ENCODE measurements at regions not wholly inside any gene's neighbourhood (a gene's known extent, or its start where the extent isn't known, plus 50 kb on each side); places are given as distances from the start of the nearest gene placed in this dataset.

DNA sequence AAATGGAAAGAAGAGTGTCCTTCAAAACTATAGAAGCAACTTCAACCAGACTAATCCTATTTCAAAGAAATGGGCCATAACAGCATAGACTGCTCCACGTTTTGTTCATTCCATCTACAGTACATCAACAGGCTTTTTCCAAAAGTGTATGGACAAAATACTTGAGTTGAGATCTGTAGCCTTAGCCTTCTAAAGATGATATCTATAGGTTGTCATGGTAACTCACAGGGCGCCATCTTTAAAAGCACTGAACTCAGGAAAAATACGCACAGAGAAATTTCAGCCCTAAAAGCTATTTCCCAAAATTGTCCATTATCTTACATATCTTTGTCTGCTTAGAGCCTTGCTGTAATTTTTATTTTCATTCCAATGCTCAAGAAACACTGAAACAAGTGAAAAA is 439.4 kb upstream of the NBEA start:
- CTCF ChIA-PET, result interaction anchor here (0.7 kb wide), 1 partner anchor 10 kb away, joined by 3 read pairs; no protein-coding TSS in a partner anchor
- H3K36me3 Mint-ChIP-seq (ENCODE audit: insufficient read depth, unreplicated experiment), result peaks cover 6% of the 10 kb centered on the region
- TF ChIP-seq CTCF (IDR thresholded peaks at IDR 0.05; ENCODE audit: unreplicated experiment), result no peak
- BruUV-seq (replicated peaks), result no TSS peak
- H3K4me1 Mint-ChIP-seq (ENCODE audit: insufficient read depth, unreplicated experiment), result no peaks in the 10 kb centered on the region
- intact Hi-C loops (cut with micrococcal nuclease), result no loop called here
- no peak overlapping the region for H3K27ac Mint-ChIP-seq (ENCODE audit: low read depth, unreplicated experiment)
- H3K4me3 Mint-ChIP-seq (ENCODE audit: unreplicated experiment), result no peak overlapping the region
- no peaks in the 10 kb centered on the region for H3K27me3 Mint-ChIP-seq (ENCODE audit: insufficient read depth, unreplicated experiment)
- no peak for DNase-seq (ENCODE audit: unreplicated experiment)
- peaks cover 9% of the 10 kb centered on the region for H3K9me3 Mint-ChIP-seq (ENCODE audit: unreplicated experiment)
- POLR2A ChIA-PET, result interaction anchor here (0.7 kb wide), 1 partner anchor 168 kb away, joined by 3 read pairs; no protein-coding TSS in a partner anchor

DNA sequence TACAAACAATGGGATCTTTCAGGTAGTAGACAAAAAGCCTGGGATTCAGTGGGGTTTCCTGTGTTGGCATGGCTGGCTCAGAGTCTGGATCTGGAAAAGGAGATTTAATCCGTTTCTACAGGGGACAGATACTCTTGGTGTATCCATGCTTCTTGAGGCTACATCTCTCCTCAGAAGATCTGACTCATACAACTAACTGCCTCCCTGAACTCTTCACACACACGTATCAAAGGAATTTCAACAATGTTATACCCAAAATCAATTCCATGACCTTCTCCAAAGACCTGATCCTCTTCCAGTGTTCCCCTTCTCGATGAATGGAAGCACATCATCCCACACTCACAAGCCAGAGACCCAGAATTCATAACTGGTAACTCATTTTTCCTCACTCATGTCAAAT is 435.3 kb upstream of the NBEA start:
- CTCF ChIA-PET, result no interaction called here
- no peak overlapping the region for H3K27ac Mint-ChIP-seq (ENCODE audit: low read depth, unreplicated experiment)
- peaks cover 10% of the 10 kb centered on the region for H3K9me3 Mint-ChIP-seq (ENCODE audit: unreplicated experiment)
- POLR2A ChIA-PET, result no interaction called here
- BruUV-seq (replicated peaks), result no TSS peak
- intact Hi-C loops (cut with micrococcal nuclease), result no loop called here
- H3K36me3 Mint-ChIP-seq (ENCODE audit: insufficient read depth, unreplicated experiment), result no peaks in the 10 kb centered on the region
- no peak for DNase-seq (ENCODE audit: unreplicated experiment)
- H3K4me3 Mint-ChIP-seq (ENCODE audit: unreplicated experiment), result no peak overlapping the region
- H3K27me3 Mint-ChIP-seq (ENCODE audit: insufficient read depth, unreplicated experiment), result no peaks in the 10 kb centered on the region
- no peaks in the 10 kb centered on the region for H3K4me1 Mint-ChIP-seq (ENCODE audit: insufficient read depth, unreplicated experiment)
- no peak for TF ChIP-seq CTCF (IDR thresholded peaks at IDR 0.05; ENCODE audit: unreplicated experiment)

GRCh38 chr13:34507630-34508029 is 434.4 kb upstream of the NBEA start:
- no peaks in the 10 kb centered on the region for H3K36me3 Mint-ChIP-seq (ENCODE audit: insufficient read depth, unreplicated experiment)
- peaks cover 10% of the 10 kb centered on the region for H3K9me3 Mint-ChIP-seq (ENCODE audit: unreplicated experiment)
- BruUV-seq (replicated peaks), result no TSS peak
- CTCF ChIA-PET, result interaction anchor here (0.7 kb wide), 1 partner anchor 310 kb away, joined by 4 read pairs; no protein-coding TSS in a partner anchor
- H3K27ac Mint-ChIP-seq (ENCODE audit: low read depth, unreplicated experiment), result no peak overlapping the region
- H3K4me1 Mint-ChIP-seq (ENCODE audit: insufficient read depth, unreplicated experiment), result no peaks in the 10 kb centered on the region
- POLR2A ChIA-PET, result no interaction called here
- no peak overlapping the region for H3K4me3 Mint-ChIP-seq (ENCODE audit: unreplicated experiment)
- TF ChIP-seq CTCF (IDR thresholded peaks at IDR 0.05; ENCODE audit: unreplicated experiment), result no peak
- H3K27me3 Mint-ChIP-seq (ENCODE audit: insufficient read depth, unreplicated experiment), result no peaks in the 10 kb centered on the region
- DNase-seq (ENCODE audit: unreplicated experiment), result no peak
- intact Hi-C loops (cut with micrococcal nuclease), result no loop called here

- Mint-ChIP-seq H3K27me3 (ENCODE audit: insufficient read depth, unreplicated experiment) (no peaks in the 10 kb centered on the region), H3K9me3 (ENCODE audit: unreplicated experiment) (peaks cover 7% of the 10 kb centered on the region), H3K4me3 (ENCODE audit: unreplicated experiment) (no peak overlapping the region), H3K36me3 (ENCODE audit: insufficient read depth, unreplicated experiment) (no peaks in the 10 kb centered on the region), H3K4me1 (ENCODE audit: insufficient read depth, unreplicated experiment) (no peaks in the 10 kb centered on the region), H3K27ac (ENCODE audit: low read depth, unreplicated experiment) (no peak overlapping the region)
- no peak for DNase-seq (ENCODE audit: unreplicated experiment)
- CTCF ChIA-PET, result interaction anchor here (0.5 to 0.6 kb wide), 2 partner anchors 10 to 624 kb away, joined by 3 read pairs; no protein-coding TSS in a partner anchor
- intact Hi-C loops (cut with micrococcal nuclease), result no loop called here
- no TSS peak for BruUV-seq (replicated peaks)
- POLR2A ChIA-PET, result no interaction called here
- no peak for TF ChIP-seq CTCF (IDR thresholded peaks at IDR 0.05; ENCODE audit: unreplicated experiment)
Measured at GRCh38 chr13:34512817-34513216, 429.3 kb upstream of the NBEA start.

Data from MCF 10A (cell line).